GM19238 (cell line): ENCODE measurements at regions not wholly inside any gene's neighbourhood (a gene's known extent, or its start where the extent isn't known, plus 50 kb on each side); places are given as distances from the start of the nearest gene placed in this dataset.
"Not testable (repeated sequence)": the region's sequence is repeated elsewhere in the genome, so short reads cannot be mapped to it uniquely, and the experiment has no call there.

Experiments
- DNase-seq: peaks from one replicate; pipeline ENCODE4 v3.0.0; 2011; ENCODE audit warnings: low spot score; ENCODE audit not compliant: insufficient read length

DNA sequence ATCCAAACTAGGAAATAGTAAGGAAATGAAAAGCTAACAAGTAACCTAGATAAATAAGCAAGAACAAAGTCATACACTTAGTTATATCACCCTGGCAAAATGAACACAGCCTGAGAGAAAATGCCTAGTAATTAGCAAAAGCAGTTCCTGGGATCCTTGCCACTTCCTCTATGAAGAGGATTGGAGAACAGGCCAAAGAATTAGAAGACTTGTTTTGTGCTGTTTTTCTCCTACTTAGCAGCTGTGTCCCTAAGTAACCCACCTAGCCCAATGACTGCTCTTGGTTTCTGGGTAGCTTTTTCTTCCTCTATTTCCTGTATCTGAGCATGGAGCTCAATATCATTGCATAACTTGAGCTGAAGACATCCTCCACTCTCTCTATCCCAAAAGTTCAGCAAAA, 713.9 kb downstream of the ETS1 start:
- DNase-seq: no peak

DNA sequence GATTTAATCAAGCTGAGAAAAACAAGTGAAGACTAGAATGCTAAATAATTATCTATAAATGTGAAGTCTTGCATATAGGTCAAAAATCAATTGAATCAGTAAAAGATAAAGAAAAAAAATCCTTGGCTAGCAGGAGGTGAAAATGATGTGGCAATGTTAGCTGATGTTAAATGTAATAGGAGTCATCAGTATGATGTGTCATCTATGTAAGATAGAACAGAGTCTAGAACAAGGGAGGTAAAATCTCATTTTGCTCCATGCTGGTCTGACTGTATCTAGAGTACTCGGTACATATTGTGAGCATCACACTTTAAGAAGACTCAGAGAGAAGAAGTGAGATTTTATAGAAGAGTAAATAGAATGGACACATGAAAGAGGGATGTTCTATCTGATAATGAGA, 721.2 kb downstream of the ETS1 start:
- no peak for DNase-seq

DNA sequence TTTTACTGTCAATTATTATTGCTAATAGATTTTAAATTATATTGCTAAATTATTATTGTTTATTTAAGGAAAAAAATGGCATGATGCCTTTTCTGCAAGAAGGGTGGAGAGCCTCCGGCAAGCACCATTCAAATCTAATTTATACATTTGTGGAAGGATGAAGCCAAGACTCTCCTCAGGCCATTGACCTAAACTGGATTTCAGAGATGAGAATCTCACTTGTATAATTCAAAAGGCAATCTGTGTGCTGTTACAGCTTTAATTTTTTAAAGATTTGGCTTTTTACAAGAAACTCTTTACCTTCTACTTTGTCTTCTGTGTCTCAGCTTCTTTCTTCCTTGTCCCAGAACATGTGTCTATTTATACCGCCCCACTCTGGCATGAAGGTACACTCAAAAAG, 722.5 kb downstream of the ETS1 start:
- DNase-seq: no peak

DNA sequence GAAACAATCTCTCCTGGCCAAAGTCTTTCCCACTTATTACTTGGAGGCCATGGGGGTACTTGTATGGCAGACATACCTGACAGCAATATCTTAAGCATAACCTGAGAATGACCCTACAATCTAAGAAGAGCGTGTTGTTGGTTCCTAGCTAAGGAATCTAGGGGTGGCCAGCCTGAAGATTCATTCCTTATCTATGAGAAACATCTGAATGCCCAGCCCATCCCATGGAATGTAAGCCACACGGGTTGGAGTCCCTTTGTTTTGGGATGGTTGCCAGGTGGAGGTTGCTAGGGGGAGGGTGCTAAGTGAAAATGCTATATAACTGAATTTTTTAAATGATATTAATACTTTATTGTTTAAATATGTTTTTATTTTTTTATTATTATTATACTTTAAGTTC, 725.0 kb downstream of the ETS1 start:
- no peak for DNase-seq

DNA sequence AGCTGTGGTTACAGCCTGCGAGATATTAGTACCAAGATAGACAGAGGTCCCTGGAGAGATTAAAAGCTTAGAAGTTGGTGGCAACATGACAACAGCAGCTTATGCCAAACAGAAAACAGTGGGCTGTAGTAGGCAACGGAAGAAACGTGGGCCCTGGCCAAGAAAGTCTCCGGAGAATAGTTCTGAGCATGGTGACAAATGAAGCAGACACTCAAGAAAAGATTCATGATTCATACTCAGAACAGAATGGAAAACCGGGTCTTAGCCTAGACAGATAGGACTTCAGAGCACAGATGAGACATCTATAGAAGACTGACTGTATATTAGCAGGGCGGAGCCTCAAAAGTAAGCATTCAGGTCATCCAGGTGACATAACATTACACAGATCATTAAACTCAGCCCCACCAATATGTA, 727.4 kb downstream of the ETS1 start:
- DNase-seq: no peak

DNA sequence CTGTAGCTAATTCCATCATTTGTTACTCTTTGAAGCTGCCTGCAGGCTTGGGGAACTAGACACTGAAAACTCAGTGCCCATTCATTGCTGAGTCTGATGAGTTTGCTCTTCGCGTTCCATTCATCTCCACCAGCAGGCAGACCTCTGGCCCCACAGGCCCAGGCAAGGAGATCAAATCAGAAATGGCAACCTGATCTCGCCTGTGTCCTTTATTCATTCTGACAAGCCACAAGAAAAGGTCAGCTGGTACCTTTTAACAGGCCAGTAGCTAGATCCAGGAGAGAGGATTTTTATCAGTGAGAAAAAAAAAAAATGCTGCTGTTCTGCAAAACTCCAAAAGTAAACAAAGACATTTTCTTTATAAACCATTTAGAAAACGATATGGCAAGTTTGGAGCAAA, 742.5 kb downstream of the ETS1 start:
- DNase-seq: no peak

DNA sequence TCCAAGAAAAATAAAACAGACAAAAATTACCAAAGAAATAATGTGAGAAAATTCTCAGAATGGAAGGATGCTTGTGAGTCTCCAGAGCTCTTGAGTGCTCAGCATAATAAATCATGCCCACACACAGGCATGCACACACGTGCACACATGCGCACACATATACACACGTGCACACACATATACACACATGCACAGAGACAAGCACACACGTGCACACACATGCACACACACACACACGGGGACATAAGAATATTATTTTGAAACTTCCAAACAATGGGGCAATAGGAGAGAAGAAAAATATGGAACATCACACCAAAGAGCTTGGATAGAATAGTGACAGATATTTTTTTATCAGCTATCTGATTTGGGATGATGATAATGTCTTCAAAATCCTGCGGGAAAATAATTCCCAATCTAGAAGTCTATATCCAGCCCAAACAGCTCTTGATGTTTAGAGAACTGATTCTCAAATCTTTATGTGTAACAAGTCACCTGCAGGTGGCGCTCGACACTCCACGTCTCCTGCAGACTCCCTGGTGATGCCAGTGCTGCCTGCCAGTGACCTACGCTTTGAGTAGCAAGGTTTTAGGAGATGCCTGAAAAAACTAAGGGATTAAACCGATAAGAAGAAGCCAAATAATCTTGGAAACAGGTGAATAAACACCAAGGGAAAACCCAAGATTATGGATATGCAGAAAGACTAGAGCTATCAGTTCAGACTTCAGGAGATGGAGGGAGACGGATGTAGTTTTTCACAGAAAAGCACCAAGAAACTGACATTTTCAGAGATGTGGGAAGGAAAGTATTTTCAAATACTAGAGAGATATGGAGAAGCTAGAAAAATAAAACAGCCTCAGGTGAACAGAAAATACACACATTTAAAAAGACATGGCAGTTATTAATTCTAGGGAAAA, 743.6 kb downstream of the ETS1 start:
- peak; percentile 8 for DNase-seq

DNA sequence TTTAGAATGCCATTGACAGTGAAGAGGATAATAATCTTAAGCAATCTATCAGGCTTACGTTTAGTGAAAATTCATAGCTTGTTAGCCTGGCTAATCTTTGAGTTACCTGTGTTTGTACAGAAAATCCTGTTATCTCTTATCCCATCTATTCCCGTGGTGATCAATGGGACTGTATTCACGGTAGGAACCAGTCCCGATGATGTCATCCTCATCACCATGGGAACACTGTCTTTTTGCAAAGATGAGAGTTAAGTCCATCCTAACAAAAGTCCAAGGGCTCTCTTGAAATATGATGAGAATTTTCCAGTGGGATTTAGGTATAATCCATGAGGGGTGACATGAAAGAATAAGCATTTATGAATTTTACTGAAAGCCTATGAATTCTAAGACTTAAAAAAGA, 762.2 kb downstream of the ETS1 start:
- DNase-seq: no peak

DNA sequence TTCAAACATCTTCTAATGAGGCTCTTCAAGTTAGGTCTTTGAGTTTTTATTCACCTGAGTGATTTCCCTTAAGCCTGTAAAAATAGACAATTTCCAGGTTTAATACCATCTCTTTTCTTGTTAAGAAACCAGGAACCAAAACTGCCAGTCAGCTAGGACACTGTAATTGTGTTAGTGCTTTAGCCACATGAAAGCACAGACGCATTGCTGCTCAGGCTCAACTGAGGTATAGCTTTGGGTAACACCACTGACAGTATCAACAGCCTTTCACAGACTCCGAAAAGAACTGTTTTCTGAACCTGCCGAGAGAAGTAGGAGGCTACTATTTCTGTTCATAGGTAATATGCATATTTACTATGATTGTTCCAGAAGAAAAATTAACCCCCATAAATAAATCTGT, 768.7 kb downstream of the ETS1 start:
- no peak for DNase-seq

DNA sequence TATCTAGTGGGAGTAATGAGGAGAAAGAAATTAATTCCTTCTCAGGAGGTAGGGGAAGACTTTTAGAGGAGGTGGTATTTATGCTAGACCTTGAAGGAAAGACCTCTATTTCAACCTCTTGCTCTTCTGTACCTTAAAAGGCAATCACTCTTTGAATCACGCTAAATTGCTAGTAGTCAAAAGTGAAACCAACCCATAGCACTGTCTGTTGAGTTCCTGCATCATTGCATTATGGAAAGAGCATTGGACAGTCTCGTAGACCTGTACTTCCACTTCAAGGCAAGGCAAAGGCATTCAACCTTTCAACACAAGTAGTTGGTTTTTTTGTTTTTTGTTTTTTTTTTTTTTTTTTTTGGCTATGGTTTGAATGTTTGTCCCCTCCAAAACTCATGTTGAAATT, 770.4 kb downstream of the ETS1 start:
- DNase-seq: no peak

DNA sequence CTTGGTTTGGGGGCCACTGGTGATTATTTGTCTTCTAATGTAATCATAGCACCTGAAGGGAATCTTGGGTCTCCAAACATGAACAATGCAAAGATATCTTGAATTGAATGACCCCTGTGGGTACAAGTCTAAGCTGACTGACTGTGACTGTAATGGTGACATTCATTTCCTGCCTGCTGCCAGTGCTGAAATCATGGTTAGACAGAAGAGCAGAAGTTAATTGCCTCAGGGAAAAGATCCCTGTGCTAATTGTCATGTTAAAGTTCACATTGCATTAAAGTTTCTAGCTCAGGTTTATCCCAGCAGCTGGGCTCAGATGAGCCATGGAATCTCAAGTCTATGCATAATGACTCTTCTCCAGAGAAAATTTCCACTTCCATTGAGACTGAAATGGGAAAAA, 772.0 kb downstream of the ETS1 start:
- DNase-seq: no peak

DNA sequence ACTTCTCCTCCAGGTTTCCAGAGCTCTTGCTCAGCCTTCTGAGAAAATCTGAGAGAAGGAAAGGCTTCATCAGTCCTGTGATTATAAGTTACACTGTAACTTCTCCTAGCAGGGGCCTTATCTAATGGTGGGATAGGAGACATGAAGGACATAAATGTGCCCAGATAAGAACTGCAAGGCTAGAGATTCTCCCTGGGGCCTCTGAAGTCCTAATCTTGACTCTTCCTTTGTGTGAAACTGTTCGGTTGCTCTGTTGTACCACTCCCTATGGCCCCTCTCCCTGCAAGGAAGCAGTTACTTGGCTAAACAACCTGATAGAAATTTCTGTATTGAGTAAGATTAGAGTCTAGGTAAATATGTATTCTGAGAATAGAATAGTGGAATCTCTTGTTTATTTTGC, 780.9 kb downstream of the ETS1 start:
- no peak for DNase-seq

DNA sequence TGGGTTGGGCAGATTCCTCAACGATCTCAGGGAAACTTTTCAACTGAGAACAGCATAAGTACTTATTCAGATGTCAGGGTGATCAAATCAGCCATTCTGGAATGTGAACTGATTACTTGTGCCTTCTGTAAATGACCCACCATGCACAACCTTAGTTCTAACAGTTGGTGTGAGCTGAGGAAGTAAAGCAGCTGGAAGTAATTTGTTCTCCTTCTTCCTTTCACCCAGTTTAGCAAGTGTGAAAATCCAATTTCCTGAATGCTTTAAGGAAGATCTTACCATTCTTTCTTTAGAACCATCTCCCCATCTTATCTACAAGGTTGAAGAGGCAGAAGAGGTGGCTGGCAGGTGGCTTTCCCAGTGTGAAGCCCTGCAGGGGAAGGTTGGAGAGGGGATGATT, 781.6 kb downstream of the ETS1 start:
- no peak for DNase-seq

DNA sequence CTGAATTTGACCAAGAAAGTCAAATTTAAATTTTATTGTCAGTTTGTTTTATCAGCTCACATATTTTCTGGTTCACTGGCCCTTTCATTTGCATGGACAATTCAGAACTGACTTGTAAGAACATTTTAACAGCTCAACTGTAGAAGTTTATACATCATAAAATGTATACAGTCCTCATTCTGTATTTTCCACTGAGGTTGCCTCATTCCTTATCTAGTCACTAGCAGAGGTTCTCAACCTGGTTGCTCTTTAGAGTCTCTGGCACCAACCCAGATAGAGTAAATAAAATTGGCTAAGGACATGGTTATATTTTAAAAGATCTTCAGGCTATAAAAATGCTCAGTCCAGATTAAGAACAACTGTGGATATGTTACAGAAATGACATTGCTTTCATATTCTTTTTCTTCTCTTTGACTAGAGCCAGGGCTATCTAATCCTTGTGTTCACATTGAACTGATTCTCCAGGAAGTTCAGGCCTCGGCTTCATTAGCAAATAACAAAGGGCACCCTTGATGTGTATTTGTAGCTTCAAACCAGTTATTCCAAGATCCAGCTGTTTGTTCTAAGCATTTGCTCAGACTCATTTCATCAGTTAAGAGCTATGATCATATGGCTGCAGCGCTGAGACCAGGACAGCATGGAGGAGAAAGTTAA, 782.5 kb downstream of the ETS1 start:
- DNase-seq: no peak

DNA sequence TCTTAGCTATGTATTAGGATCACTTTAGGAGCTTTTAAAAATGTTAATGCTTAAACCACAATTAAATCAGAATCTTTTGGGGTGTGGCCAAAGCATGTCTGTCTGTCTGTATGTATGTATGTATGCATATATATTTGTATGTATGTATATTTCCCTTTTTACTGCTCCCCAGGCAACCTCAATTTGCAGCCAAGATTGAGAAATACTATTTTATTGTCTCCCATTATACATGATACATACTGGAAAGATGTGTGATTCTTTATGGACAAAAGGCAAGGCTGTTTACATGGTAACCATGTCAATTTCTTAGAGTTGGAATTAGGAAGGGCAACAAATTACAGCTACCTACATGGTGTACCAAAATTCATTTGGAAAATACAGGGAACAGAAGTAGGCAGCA, 783.6 kb downstream of the ETS1 start:
- no peak for DNase-seq

DNA sequence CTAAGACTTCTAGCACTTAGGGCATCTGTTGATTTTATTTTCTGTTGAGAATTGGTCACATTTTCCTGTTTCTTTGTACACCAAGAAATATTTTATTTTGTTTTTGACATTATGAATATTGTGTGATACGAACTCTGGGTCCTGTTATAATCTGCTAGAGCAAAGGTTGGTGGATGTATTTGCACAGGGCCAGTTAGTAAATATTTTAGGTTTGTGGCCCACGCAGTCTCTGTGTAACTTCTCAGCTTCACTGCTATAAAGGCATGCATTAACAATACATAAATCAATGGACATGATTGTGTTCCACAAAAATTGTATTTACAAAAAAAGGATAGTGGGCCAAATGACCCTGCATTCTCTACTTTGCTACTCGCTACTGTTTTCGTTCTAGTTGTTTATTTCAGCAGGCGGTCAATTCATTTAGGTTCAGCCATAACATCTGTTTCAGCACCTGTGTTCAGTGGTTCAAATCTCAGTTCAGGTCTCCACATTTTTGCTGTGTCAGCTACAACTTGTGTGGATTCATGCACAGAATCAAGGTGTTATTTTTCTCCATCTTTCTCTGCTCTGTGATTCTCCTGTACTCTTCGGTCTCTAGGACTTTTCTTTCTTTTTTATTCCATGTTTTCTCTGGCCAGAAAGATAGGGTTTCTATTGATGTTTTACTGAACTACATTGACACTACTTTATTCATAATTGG, 786.2 kb downstream of the ETS1 start:
- no peak for DNase-seq

DNA sequence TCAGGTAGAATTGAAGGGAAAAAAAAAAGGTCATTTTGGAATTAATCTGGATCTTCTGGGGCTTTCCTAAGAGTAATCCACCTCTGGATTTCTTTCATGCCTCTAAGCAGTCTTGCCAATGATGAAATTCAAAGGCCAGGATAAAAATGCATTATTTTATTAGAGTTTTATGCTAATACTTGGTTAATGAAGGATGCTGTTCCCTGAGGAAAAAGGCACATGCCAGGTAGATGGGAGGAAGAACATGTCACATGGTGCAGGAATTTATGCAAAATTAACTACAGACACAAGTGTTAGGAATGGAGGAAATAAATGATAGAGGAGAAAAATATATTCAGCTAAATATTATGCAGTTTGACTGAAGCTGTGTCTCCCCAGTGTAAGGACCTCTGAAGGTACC, 792.0 kb downstream of the ETS1 start:
- no peak for DNase-seq

DNA sequence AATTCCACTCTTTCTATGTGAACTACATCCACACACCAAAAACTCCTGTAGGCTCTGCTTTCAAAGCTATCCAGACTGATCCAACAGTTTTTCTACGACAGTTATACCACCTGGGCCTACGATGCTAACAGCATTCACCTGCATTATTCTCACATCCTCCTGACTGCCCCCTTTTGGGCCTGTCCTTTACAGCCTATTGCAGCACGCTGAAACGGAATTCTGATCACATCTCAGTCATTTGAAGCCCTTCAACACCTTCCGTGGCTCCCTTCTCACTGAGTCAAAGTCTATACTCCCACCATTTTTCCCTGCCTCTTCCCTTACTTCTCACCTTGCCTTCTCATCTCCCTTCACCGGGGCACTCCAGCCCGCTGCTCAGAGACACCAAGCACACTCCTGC, 791.3 kb upstream of the KIRREL3 start:
- DNase-seq: no peak

DNA sequence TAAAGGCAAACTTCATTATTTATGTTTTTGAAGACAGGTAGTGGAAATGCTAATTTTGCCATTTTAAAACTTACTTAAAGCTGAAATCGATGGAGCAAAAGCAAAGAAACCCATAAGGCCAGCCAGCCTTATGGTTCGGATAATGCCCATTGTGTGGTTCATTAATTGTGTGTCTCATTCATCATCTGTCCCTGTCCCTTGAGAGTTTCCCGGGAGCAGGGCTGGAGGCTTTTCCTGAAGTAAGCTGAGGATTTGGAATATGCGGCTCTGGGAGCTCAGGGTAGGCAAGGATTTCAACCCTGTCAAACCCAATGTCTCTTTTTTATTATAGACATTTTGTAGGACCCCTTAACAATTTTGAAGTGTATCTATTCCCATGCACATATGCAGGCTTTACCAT, 790.0 kb upstream of the KIRREL3 start:
- no peak for DNase-seq

DNA sequence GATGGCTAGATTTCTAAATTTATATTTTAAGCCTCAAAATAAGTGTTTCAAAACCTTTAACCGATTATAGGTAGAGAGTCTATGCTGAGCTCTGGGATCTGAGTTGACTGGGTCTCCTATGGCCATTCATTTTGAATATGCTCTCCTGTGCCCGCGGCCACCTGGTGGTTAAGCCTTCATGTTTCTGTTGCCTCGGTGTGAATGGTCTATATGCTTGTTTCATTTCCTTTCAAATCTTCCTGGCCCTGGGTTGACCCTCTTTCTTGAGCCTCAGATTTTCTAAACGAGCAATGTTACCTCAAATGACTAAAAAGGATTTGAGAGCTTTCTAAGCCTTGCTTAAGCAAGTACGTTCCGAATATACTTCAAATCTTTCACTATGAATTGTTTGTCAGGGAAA, 789.4 kb upstream of the KIRREL3 start:
- no peak for DNase-seq

DNA sequence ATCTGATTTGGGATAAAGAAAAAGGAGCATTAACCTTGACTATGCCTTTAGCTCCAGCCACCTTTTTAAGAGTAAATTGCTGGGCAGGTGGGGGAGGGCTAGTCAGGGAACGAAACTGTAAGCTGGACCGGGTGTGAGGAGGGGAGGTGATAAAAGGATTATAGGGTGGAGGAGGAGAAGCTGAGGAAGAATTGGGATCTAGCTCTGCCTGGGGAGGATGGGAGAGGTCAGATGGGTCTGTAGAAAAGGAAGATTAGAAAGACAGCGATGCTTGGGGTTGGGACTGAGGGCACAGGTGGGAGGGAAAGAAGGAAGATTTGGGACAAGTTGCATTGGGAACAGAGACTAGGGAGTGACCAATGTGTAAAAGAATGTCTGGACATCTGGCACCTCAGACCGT, 772.4 kb upstream of the KIRREL3 start:
- not testable (repeated sequence) for DNase-seq

DNA sequence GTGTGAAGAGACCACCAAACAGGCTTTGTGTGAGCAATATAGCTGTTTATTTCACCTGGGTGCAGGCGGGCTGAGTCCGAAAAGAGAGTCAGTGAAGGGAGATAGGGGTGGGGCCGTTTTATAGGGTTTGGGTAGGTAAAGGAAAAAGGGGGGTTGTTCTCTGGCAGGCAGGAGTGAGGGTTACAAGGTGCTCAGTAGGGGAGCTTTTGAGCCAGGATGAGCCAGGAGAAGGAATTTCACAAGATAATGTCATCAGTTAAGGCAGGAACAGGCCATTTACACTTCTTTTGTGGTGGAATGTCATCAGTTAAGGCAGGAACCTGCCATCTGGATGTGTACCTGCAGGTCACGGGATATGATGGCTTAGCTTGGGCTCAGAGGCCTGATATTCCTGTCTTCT, 768.4 kb upstream of the KIRREL3 start:
- DNase-seq: not testable (repeated sequence)
